ENCODE measurements at regions not wholly inside any gene's neighbourhood (a gene's known extent, or its start where the extent isn't known, plus 50 kb on each side); places are given as distances from the start of the nearest gene placed in this dataset.

DNA sequence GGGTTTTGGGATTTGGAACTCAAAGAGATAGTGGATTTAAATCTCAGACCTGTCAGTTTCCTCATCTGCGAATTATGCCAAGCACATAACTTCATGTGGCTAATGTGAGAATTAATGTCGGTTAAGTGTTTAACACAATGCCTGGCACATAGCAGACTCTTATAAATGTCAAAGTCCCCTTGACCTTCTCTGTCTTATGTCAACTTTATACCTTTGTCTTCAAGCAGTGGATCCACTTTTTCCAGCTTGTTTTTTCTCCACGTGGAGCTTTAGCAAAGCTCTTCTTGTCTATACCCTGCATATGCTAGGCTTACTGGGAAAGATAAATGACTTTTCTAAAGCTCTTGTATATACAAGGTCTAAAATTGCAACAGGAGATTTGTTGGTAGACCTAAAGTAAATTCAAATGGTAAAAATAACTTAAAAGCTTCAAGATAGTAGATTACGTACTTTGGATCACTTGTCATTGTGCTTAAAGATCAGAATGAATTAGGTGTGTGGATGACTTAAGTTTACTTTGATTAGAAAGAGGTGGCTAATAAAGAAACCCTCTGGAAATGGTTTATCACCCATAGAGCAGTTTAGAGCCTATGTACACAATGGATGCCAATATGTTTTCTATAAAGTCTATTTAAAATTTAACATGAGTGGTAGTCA, 318.3 kb upstream of the SORL1-AS1 start:
- Histone ChIP-seq H3K9me3 (ENCODE audit: control insufficient read depth in 2 of 2, insufficient read depth in 1 of 2, low read length in 1 of 2) (no peaks in the 10 kb centered on the region), H3K27me3 (ENCODE audit: control insufficient read depth in 2 of 2, insufficient read depth in 1 of 2, low read length in 1 of 2) (no peaks in the 10 kb centered on the region), H3K27ac (ENCODE audit: low read depth in 1 of 2, low read length in 1 of 2) (no peak overlapping the region), H3K36me3 (ENCODE audit: control insufficient read depth in 2 of 2, insufficient read depth in 2 of 2, low read length in 1 of 2) (no peaks in the 10 kb centered on the region), H3K4me1 (ENCODE audit: control insufficient read depth in 2 of 2, insufficient read depth in 2 of 2, low read length in 2 of 2) (no peaks in the 10 kb centered on the region), H3K4me3 (ENCODE audit: low read length in 2 of 2) (no peak overlapping the region)
- 97% methylated on average over 4 of the region's 4 CpGs for WGBS
- DNase-seq (ENCODE audit: low read depth in 6 of 9, low spot score in 9 of 9), result no peak

GRCh38 chr11:121769191-121769590, 316.4 kb upstream of the SORL1-AS1 start:
- 93% methylated on average over 2 of the region's 2 CpGs for whole genome bisulfite sequencing
- DNase-seq (ENCODE audit: low read depth in 6 of 9, low spot score in 9 of 9), result no peak
- H3K27ac ChIP-seq (ENCODE audit: low read depth in 1 of 2, low read length in 1 of 2), result no peak overlapping the region
- H3K4me3 ChIP-seq (ENCODE audit: low read length in 2 of 2), result no peak overlapping the region
- H3K4me1 ChIP-seq (ENCODE audit: control insufficient read depth in 2 of 2, insufficient read depth in 2 of 2, low read length in 2 of 2), result no peaks in the 10 kb centered on the region
- H3K9me3 ChIP-seq (ENCODE audit: control insufficient read depth in 2 of 2, insufficient read depth in 1 of 2, low read length in 1 of 2), result no peaks in the 10 kb centered on the region
- no peaks in the 10 kb centered on the region for H3K27me3 ChIP-seq (ENCODE audit: control insufficient read depth in 2 of 2, insufficient read depth in 1 of 2, low read length in 1 of 2)
- H3K36me3 ChIP-seq (ENCODE audit: control insufficient read depth in 2 of 2, insufficient read depth in 2 of 2, low read length in 1 of 2), result no peaks in the 10 kb centered on the region

- H3K27ac ChIP-seq (ENCODE audit: low read depth in 1 of 2, low read length in 1 of 2), result peak overlapping the region in 1 of 2 donors; percentile 52
- H3K9me3 ChIP-seq (ENCODE audit: control insufficient read depth in 2 of 2, insufficient read depth in 1 of 2, low read length in 1 of 2), result no peaks in the 10 kb centered on the region
- 51% methylated on average over 3 of the region's 3 CpGs for WGBS
- DNase-seq (ENCODE audit: low read depth in 6 of 9, low spot score in 9 of 9), result peak in 4 of 9 donors; percentile 1 to 33 (median 3)
- no peaks in the 10 kb centered on the region for H3K36me3 ChIP-seq (ENCODE audit: control insufficient read depth in 2 of 2, insufficient read depth in 2 of 2, low read length in 1 of 2)
- no peaks in the 10 kb centered on the region for H3K27me3 ChIP-seq (ENCODE audit: control insufficient read depth in 2 of 2, insufficient read depth in 1 of 2, low read length in 1 of 2)
- H3K4me1 ChIP-seq (ENCODE audit: control insufficient read depth in 2 of 2, insufficient read depth in 2 of 2, low read length in 2 of 2), result peaks cover 0 to 4% of the 10 kb centered on the region in 2 donors
- no peak overlapping the region for H3K4me3 ChIP-seq (ENCODE audit: low read length in 2 of 2)
These were observed 314.7 kb upstream of the SORL1-AS1 start for GRCh38 chr11:121767433-121767832.

- DNase-seq (ENCODE audit: low read depth in 6 of 9, low spot score in 9 of 9), result no peak
- H3K9me3 ChIP-seq (ENCODE audit: control insufficient read depth in 2 of 2, insufficient read depth in 1 of 2, low read length in 1 of 2), result no peaks in the 10 kb centered on the region
- H3K27ac ChIP-seq (ENCODE audit: low read depth in 1 of 2, low read length in 1 of 2), result no peak overlapping the region
- WGBS, result 78% methylated on average over 4 of the region's 4 CpGs
- peaks cover 0 to 4% of the 10 kb centered on the region in 2 donors for H3K4me1 ChIP-seq (ENCODE audit: control insufficient read depth in 2 of 2, insufficient read depth in 2 of 2, low read length in 2 of 2)
- H3K4me3 ChIP-seq (ENCODE audit: low read length in 2 of 2), result no peak overlapping the region
- H3K36me3 ChIP-seq (ENCODE audit: control insufficient read depth in 2 of 2, insufficient read depth in 2 of 2, low read length in 1 of 2), result no peaks in the 10 kb centered on the region
- H3K27me3 ChIP-seq (ENCODE audit: control insufficient read depth in 2 of 2, insufficient read depth in 1 of 2, low read length in 1 of 2), result no peaks in the 10 kb centered on the region
These were observed 314.2 kb upstream of the SORL1-AS1 start for GRCh38 chr11:121766991-121767390.

GRCh38 chr11:121766166-121766565, 313.4 kb upstream of the SORL1-AS1 start:
- no peak overlapping the region for H3K4me3 ChIP-seq (ENCODE audit: low read length in 2 of 2)
- 98% methylated on average over 16 of the region's 16 CpGs for WGBS
- H3K9me3 ChIP-seq (ENCODE audit: control insufficient read depth in 2 of 2, insufficient read depth in 1 of 2, low read length in 1 of 2), result no peaks in the 10 kb centered on the region
- no peak for DNase-seq (ENCODE audit: low read depth in 6 of 9, low spot score in 9 of 9)
- no peaks in the 10 kb centered on the region for H3K27me3 ChIP-seq (ENCODE audit: control insufficient read depth in 2 of 2, insufficient read depth in 1 of 2, low read length in 1 of 2)
- H3K4me1 ChIP-seq (ENCODE audit: control insufficient read depth in 2 of 2, insufficient read depth in 2 of 2, low read length in 2 of 2), result peaks cover 0 to 4% of the 10 kb centered on the region in 2 donors
- no peaks in the 10 kb centered on the region for H3K36me3 ChIP-seq (ENCODE audit: control insufficient read depth in 2 of 2, insufficient read depth in 2 of 2, low read length in 1 of 2)
- no peak overlapping the region for H3K27ac ChIP-seq (ENCODE audit: low read depth in 1 of 2, low read length in 1 of 2)

DNA sequence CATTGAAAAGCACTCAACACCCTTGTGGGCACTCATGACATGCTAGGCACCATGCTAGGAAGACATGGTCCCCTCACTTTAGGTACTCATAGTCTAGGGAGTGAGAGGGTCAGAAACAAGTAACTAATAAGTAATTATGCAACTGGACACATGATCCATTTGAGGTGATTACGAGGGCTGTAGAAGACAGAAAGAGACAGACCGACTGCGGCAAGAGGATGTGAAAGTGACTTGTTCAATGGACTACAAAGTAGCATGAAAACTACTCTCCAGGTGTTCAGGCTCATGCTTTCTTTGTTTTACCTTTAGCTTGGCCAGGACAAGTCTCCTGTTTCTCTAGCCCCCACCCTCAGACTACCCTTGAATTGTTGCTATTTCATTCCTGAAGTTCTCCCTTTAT, 310.8 kb upstream of the SORL1-AS1 start:
- WGBS, result 90% methylated on average over 3 of the region's 3 CpGs
- Histone ChIP-seq H3K4me1 (ENCODE audit: control insufficient read depth in 2 of 2, insufficient read depth in 2 of 2, low read length in 2 of 2) (peaks cover 0 to 4% of the 10 kb centered on the region in 2 donors), H3K27ac (ENCODE audit: low read depth in 1 of 2, low read length in 1 of 2) (no peak overlapping the region), H3K9me3 (ENCODE audit: control insufficient read depth in 2 of 2, insufficient read depth in 1 of 2, low read length in 1 of 2) (no peaks in the 10 kb centered on the region), H3K36me3 (ENCODE audit: control insufficient read depth in 2 of 2, insufficient read depth in 2 of 2, low read length in 1 of 2) (no peaks in the 10 kb centered on the region), H3K4me3 (ENCODE audit: low read length in 2 of 2) (no peak overlapping the region), H3K27me3 (ENCODE audit: control insufficient read depth in 2 of 2, insufficient read depth in 1 of 2, low read length in 1 of 2) (no peaks in the 10 kb centered on the region)
- DNase-seq (ENCODE audit: low read depth in 6 of 9, low spot score in 9 of 9), result no peak

DNA sequence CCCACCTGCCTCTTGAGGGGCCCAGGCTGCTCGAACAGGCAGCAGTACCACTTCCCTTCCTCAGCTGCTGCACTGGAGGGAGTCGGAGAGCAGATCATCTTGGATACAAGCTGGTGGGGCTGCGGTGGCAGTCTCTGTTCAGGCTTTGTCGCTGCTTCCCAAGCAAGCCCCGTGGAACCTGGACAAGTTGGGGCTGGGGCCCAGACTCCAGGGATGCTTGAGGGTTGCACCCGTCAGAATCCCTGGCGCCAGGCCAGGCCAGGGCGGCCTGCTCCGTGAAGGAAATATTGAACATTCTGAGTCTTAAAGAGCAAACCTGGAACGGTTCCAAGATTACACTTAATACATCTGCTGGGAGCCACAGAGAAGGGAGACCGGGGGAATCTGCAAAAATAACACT, 310.1 kb upstream of the SORL1-AS1 start:
- Histone ChIP-seq H3K9me3 (ENCODE audit: control insufficient read depth in 2 of 2, insufficient read depth in 1 of 2, low read length in 1 of 2) (no peaks in the 10 kb centered on the region), H3K4me1 (ENCODE audit: control insufficient read depth in 2 of 2, insufficient read depth in 2 of 2, low read length in 2 of 2) (peaks cover 0 to 4% of the 10 kb centered on the region in 2 donors), H3K4me3 (ENCODE audit: low read length in 2 of 2) (no peak overlapping the region), H3K27me3 (ENCODE audit: control insufficient read depth in 2 of 2, insufficient read depth in 1 of 2, low read length in 1 of 2) (no peaks in the 10 kb centered on the region), H3K36me3 (ENCODE audit: control insufficient read depth in 2 of 2, insufficient read depth in 2 of 2, low read length in 1 of 2) (no peaks in the 10 kb centered on the region), H3K27ac (ENCODE audit: low read depth in 1 of 2, low read length in 1 of 2) (no peak overlapping the region)
- 24% methylated on average over 11 of the region's 11 CpGs for WGBS
- DNase-seq (ENCODE audit: low read depth in 6 of 9, low spot score in 9 of 9), result peak in 3 of 9 donors; percentile 5 to 31 (median 15)

GRCh38 chr11:121761186-121761585, 308.4 kb upstream of the SORL1-AS1 start:
- no peak for DNase-seq (ENCODE audit: low read depth in 6 of 9, low spot score in 9 of 9)
- H3K36me3 ChIP-seq (ENCODE audit: control insufficient read depth in 2 of 2, insufficient read depth in 2 of 2, low read length in 1 of 2), result no peaks in the 10 kb centered on the region
- no peaks in the 10 kb centered on the region for H3K27me3 ChIP-seq (ENCODE audit: control insufficient read depth in 2 of 2, insufficient read depth in 1 of 2, low read length in 1 of 2)
- H3K9me3 ChIP-seq (ENCODE audit: control insufficient read depth in 2 of 2, insufficient read depth in 1 of 2, low read length in 1 of 2), result no peaks in the 10 kb centered on the region
- 92% methylated on average over 2 of the region's 2 CpGs for WGBS
- H3K4me3 ChIP-seq (ENCODE audit: low read length in 2 of 2), result no peak overlapping the region
- H3K27ac ChIP-seq (ENCODE audit: low read depth in 1 of 2, low read length in 1 of 2), result no peak overlapping the region
- H3K4me1 ChIP-seq (ENCODE audit: control insufficient read depth in 2 of 2, insufficient read depth in 2 of 2, low read length in 2 of 2), result peaks cover 0 to 4% of the 10 kb centered on the region in 2 donors

DNA sequence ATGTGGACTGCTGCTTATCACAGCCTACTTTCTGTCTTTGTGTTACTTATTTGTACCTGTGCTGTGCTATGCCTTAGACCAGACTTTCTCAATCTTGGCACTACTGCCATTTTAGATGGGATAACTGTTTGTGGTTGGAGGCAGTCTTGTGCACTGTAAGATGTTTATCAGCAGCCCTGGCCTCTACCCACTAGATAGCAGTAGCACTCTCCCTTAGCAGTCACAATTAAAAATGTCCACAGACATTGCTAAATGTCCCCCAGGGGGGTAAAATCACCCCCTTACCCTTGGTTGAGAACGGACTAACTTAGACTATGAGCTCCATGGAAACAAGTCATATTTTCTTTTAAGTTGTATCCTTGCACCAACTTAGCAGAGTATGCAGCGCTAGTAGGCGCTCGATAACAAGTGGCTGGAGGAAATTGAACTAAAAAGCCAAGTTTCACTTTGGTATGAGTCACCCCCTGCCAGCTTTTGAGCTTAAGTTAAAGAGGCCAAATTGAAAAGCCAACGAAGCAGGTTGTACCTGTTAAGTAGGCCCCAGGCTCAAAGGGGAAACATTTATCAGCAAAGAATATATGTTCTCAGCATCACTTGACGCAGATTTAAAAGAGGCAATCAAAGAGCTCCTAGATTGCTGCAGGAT, 304.8 kb upstream of the SORL1-AS1 start:
- Histone ChIP-seq H3K27ac (ENCODE audit: low read depth in 1 of 2, low read length in 1 of 2) (no peak overlapping the region), H3K4me1 (ENCODE audit: control insufficient read depth in 2 of 2, insufficient read depth in 2 of 2, low read length in 2 of 2) (peaks cover 0 to 1% of the 10 kb centered on the region in 2 donors), H3K4me3 (ENCODE audit: low read length in 2 of 2) (no peak overlapping the region), H3K9me3 (ENCODE audit: control insufficient read depth in 2 of 2, insufficient read depth in 1 of 2, low read length in 1 of 2) (no peaks in the 10 kb centered on the region), H3K36me3 (ENCODE audit: control insufficient read depth in 2 of 2, insufficient read depth in 2 of 2, low read length in 1 of 2) (no peaks in the 10 kb centered on the region), H3K27me3 (ENCODE audit: control insufficient read depth in 2 of 2, insufficient read depth in 1 of 2, low read length in 1 of 2) (no peaks in the 10 kb centered on the region)
- no peak for DNase-seq (ENCODE audit: low read depth in 6 of 9, low spot score in 9 of 9)
- WGBS, result 82% methylated on average over 6 of the region's 6 CpGs

Data from thymus (tissue), 11 donors.